ENCODE measurements at regions not wholly inside any gene's neighbourhood (a gene's known extent, or its start where the extent isn't known, plus 50 kb on each side); places are given as distances from the start of the nearest gene placed in this dataset.

DNA sequence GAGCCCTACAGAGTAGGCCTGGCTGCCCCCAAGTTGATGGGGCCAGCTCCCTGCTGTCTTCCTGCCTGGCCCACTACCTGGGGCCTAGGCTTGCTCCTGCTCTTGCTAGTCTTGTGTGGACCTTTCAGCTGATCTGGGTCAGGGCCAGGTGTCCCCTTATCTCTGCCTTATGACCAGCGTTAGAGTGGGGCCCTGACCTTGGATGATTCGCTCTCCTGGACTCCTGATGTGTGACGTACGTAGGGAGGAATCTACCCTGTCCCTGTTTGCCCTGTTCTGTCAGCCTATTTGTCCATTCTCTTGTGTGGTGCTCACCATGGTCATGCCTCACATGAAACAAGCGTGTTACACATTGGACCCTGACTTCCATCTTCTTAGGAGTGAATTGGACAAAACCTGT is 571.8 kb downstream of the QKI start:
- Histone ChIP-seq H3K9me3 (ENCODE audit: insufficient read depth, low read length) (no peaks in the 10 kb centered on the region), H3F3A (ENCODE audit: insufficient read depth) (no peaks in the 10 kb centered on the region)

DNA sequence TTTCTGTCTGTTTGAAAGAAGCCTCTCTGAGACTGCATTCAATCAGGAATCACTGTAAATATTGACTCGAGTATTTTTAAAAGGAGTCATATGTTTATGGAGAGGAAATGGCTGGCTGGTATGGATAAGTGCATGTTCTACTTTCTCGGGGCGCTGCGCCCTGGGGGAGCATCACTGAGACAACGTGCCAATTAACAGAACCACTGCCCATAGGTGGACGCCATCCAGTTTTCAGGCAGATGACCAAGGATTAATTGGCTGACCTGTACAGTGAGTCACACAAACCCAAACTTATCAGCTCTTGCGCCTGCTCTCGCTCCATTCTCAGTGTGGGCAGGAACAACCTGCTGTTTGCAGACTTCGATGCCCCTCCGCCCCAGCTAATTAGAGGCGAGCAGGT is 571.2 kb downstream of the QKI start:
- H3F3A ChIP-seq (ENCODE audit: insufficient read depth) = no peaks in the 10 kb centered on the region
- no peak overlapping the region for H3K4me2 ChIP-seq (ENCODE audit: low read depth, low read length, poor library complexity, severe bottlenecking)
- no peaks in the 10 kb centered on the region for H3K79me2 ChIP-seq (ENCODE audit: insufficient read depth, low read length)
- no peaks in the 10 kb centered on the region for H3K9me3 ChIP-seq (ENCODE audit: insufficient read depth, low read length)
- TF ChIP-seq EZH2phosphoT487 (conservative IDR thresholded peaks at IDR 0.05; ENCODE audit: low read length) = no peak
- TF ChIP-seq, protein P1, sequence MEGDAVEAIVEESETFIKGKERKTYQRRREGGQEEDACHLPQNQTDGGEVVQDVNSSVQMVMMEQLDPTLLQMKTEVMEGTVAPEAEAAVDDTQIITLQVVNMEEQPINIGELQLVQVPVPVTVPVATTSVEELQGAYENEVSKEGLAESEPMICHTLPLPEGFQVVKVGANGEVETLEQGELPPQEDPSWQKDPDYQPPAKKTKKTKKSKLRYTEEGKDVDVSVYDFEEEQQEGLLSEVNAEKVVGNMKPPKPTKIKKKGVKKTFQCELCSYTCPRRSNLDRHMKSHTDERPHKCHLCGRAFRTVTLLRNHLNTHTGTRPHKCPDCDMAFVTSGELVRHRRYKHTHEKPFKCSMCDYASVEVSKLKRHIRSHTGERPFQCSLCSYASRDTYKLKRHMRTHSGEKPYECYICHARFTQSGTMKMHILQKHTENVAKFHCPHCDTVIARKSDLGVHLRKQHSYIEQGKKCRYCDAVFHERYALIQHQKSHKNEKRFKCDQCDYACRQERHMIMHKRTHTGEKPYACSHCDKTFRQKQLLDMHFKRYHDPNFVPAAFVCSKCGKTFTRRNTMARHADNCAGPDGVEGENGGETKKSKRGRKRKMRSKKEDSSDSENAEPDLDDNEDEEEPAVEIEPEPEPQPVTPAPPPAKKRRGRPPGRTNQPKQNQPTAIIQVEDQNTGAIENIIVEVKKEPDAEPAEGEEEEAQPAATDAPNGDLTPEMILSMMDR (IDR thresholded peaks at IDR 0.05; ENCODE audit: insufficient read depth, low read length, poor library complexity, severe bottlenecking) = no peak
- H4K20me1 ChIP-seq (ENCODE audit: low read depth, low read length) = no peaks in the 10 kb centered on the region
- no peaks in the 10 kb centered on the region for H3K36me3 ChIP-seq (ENCODE audit: low read length)
- no peak overlapping the region for H3K4me3 ChIP-seq (ENCODE audit: insufficient read depth, low read length, poor library complexity, severe bottlenecking)
- H3K9me2 ChIP-seq (replicated peaks; ENCODE audit: insufficient read depth, low read length) = no peaks in the 10 kb centered on the region
- H3K9ac ChIP-seq (ENCODE audit: low read length) = no peak overlapping the region
- no peak overlapping the region for H3K27ac ChIP-seq (ENCODE audit: low read depth, low read length)
- H2AFZ ChIP-seq (ENCODE audit: low read depth, low read length, severe bottlenecking) = no peak overlapping the region
- H3K27me3 ChIP-seq (ENCODE audit: low read length) = no peaks in the 10 kb centered on the region

More for the DNA sequence above, 571.8 kb downstream of the QKI start:
- H2AFZ ChIP-seq (ENCODE audit: low read depth, low read length, severe bottlenecking) = no peak overlapping the region
- no peaks in the 10 kb centered on the region for H3K9me2 ChIP-seq (replicated peaks; ENCODE audit: insufficient read depth, low read length)
- H3K36me3 ChIP-seq (ENCODE audit: low read length) = no peaks in the 10 kb centered on the region
- H4K20me1 ChIP-seq (ENCODE audit: low read depth, low read length) = no peaks in the 10 kb centered on the region
- no peak overlapping the region for H3K9ac ChIP-seq (ENCODE audit: low read length)
- no peaks in the 10 kb centered on the region for H3K79me2 ChIP-seq (ENCODE audit: insufficient read depth, low read length)
- H3K27ac ChIP-seq (ENCODE audit: low read depth, low read length) = no peak overlapping the region
- no peaks in the 10 kb centered on the region for H3K27me3 ChIP-seq (ENCODE audit: low read length)
- no peak overlapping the region for H3K4me3 ChIP-seq (ENCODE audit: insufficient read depth, low read length, poor library complexity, severe bottlenecking)
- no peak for TF ChIP-seq EZH2phosphoT487 (conservative IDR thresholded peaks at IDR 0.05; ENCODE audit: low read length)
- TF ChIP-seq, protein P1 (IDR thresholded peaks at IDR 0.05; ENCODE audit: insufficient read depth, low read length, poor library complexity, severe bottlenecking) = no peak
- no peak overlapping the region for H3K4me2 ChIP-seq (ENCODE audit: low read depth, low read length, poor library complexity, severe bottlenecking)

DNA sequence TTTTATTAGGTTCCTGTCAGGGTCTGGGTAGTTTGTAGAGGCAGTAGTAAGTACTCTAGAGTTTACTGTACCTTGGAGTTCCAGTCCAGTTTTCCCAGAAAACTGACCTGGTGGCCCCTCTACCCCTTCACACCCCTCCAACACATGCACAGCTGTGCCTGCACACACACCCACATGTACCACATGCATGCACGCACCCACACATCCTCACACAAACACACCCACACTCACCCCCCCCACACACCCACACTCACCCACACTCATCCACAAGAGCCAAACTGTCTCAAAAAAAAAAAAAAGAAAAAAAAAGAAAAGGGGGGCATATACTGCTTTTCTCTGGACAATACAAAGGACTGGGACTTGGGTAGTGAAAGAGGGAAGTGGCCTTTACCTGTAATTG is 570.5 kb downstream of the QKI start:
- no peak overlapping the region for H3K4me2 ChIP-seq (ENCODE audit: low read depth, low read length, poor library complexity, severe bottlenecking)
- H3K9me3 ChIP-seq (ENCODE audit: insufficient read depth, low read length) = no peaks in the 10 kb centered on the region
- no peaks in the 10 kb centered on the region for H3K27me3 ChIP-seq (ENCODE audit: low read length)
- H3K9ac ChIP-seq (ENCODE audit: low read length) = no peak overlapping the region
- no peak for TF ChIP-seq EZH2phosphoT487 (conservative IDR thresholded peaks at IDR 0.05; ENCODE audit: low read length)
- TF ChIP-seq, protein P1 (IDR thresholded peaks at IDR 0.05; ENCODE audit: insufficient read depth, low read length, poor library complexity, severe bottlenecking) = no peak
- no peak overlapping the region for H2AFZ ChIP-seq (ENCODE audit: low read depth, low read length, severe bottlenecking)
- no peak overlapping the region for H3K4me3 ChIP-seq (ENCODE audit: insufficient read depth, low read length, poor library complexity, severe bottlenecking)
- H3K9me2 ChIP-seq (replicated peaks; ENCODE audit: insufficient read depth, low read length) = no peaks in the 10 kb centered on the region
- no peak overlapping the region for H3K27ac ChIP-seq (ENCODE audit: low read depth, low read length)
- H3F3A ChIP-seq (ENCODE audit: insufficient read depth) = no peaks in the 10 kb centered on the region
- H3K79me2 ChIP-seq (ENCODE audit: insufficient read depth, low read length) = no peaks in the 10 kb centered on the region
- no peaks in the 10 kb centered on the region for H3K36me3 ChIP-seq (ENCODE audit: low read length)
- H4K20me1 ChIP-seq (ENCODE audit: low read depth, low read length) = no peaks in the 10 kb centered on the region
